Gastroesophageal sphincter (tissue), 4 donors: ENCODE measurements at regions not wholly inside any gene's neighbourhood (a gene's known extent, or its start where the extent isn't known, plus 50 kb on each side); places are given as distances from the start of the nearest gene placed in this dataset.

Source experiments
- ATAC-seq: fragments of 150-250 bp; one replicate; pipeline ENCODE4 v1.9.1; 2016; ENCODE audit warnings: mild to moderate bottlenecking, moderate library complexity
- H3K27ac ChIP-seq, 4 donors: fragments of 200-600 bp; sonication (generic) in 3 of 4; 1 replicate in 3 of 4; 2 replicates in 1 of 4; pipeline ENCODE4 v1.5.1; 2016 to 2019
- H3K27me3 ChIP-seq: fragments of 200-600 bp; sonication (generic); one replicate; pipeline ENCODE4 v1.5.1; 2019
- H3K36me3 ChIP-seq, 2 donors: fragments of 200-600 bp; sonication (generic); one replicate each; pipeline ENCODE4 v1.5.1; 2019; ENCODE audit warnings: control low read depth in 1 of 2
- H3K4me1 ChIP-seq, 3 donors: fragments of 200-600 bp; sonication (generic); 1 replicate in 2 of 3; 2 replicates in 1 of 3; pipeline ENCODE4 v1.5.1; 2016 to 2019; ENCODE audit warnings: control low read depth in 2 of 3
- H3K4me3 ChIP-seq, 2 donors: fragments of 200-600 bp; sonication (generic); one replicate each; pipeline ENCODE4 v1.5.1; 2019; ENCODE audit warnings: mild to moderate bottlenecking in 1 of 2, moderate library complexity in 1 of 2
- H3K9me3 ChIP-seq, 3 donors: fragments of 200-600 bp; sonication (generic); one replicate each; pipeline ENCODE4 v1.5.1; 2017 to 2019; ENCODE audit warnings: control low read depth in 2 of 3
- EP300 ChIP-seq: sonication (generic); formaldehyde crosslinking; IDR thresholded peaks from one replicate; pipeline ENCODE4 v1.6.1; 2017; ENCODE audit warnings: antibody characterized with exemption, mild to moderate bottlenecking
- POLR2A ChIP-seq, 2 donors: fragments of 450-650 bp; IDR thresholded peaks; one replicate each; pipeline ENCODE4 v1.6.1; 2017; ENCODE audit warnings: antibody characterized with exemption in 2 of 2, mild to moderate bottlenecking in 2 of 2, moderate library complexity in 1 of 2
- POLR2AphosphoS5 ChIP-seq: sonication (generic); formaldehyde crosslinking; IDR thresholded peaks from one replicate; pipeline ENCODE4 v1.6.1; 2017; ENCODE audit warnings: antibody characterized with exemption
- WGBS, 2 donors: methylation state at CpG; one replicate each; pipeline ENCODE4 v1.1.5; 2018; ENCODE audit warnings: low coverage in 1 of 2; 5-methylcytosine and 5-hydroxymethylcytosine counted together
- TF ChIP-seq, protein P1 (sequence below), 4 experiments: fragments of 200-600 bp in 2 of 4; fragments of 450-650 bp in 2 of 4; sonication (generic) in 1 of 4; IDR thresholded peaks; one replicate each; pipeline ENCODE4 v1.5.1; 2017 to 2019; ENCODE audit warnings: antibody characterized with exemption in 4 of 4, mild to moderate bottlenecking in 2 of 4, moderate library complexity in 2 of 4

DNA sequence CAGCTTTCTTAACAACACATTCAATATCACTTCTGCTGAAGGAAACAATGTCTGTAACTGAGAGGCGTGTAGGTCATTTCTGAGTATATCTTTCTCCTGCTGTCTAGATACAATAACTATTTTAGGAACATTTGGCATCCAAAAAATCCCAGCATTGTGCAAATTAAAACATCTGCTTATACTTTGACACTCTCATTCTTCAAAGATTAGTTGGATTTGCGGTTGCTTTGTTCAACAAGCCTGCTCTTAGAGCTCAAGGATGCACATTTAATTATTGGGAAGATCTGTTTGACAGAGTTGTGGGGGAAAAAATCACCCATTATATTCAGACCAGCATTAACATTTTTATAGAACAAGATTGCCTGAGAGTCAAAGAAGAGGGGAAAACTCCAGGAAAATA, 449.5 kb upstream of the HNRNPA3 start:
- 52 to 64% methylated on average over 2 of the region's 2 CpGs for WGBS, 2 donors
- no peaks in the 10 kb centered on the region for H3K4me1 ChIP-seq
- H3K36me3 ChIP-seq = no peaks in the 10 kb centered on the region
- TF ChIP-seq POLR2A (IDR thresholded peaks at IDR 0.05) (no peak), POLR2AphosphoS5 (no peak), EP300 (no peak)
- TF ChIP-seq, protein P1, sequence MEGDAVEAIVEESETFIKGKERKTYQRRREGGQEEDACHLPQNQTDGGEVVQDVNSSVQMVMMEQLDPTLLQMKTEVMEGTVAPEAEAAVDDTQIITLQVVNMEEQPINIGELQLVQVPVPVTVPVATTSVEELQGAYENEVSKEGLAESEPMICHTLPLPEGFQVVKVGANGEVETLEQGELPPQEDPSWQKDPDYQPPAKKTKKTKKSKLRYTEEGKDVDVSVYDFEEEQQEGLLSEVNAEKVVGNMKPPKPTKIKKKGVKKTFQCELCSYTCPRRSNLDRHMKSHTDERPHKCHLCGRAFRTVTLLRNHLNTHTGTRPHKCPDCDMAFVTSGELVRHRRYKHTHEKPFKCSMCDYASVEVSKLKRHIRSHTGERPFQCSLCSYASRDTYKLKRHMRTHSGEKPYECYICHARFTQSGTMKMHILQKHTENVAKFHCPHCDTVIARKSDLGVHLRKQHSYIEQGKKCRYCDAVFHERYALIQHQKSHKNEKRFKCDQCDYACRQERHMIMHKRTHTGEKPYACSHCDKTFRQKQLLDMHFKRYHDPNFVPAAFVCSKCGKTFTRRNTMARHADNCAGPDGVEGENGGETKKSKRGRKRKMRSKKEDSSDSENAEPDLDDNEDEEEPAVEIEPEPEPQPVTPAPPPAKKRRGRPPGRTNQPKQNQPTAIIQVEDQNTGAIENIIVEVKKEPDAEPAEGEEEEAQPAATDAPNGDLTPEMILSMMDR (IDR thresholded peaks at IDR 0.05) = no peak
- H3K9me3 ChIP-seq = no peaks in the 10 kb centered on the region
- H3K27ac ChIP-seq = no peak overlapping the region
- peaks cover 3% of the 10 kb centered on the region for H3K27me3 ChIP-seq
- ATAC-seq = no peak
- no peak overlapping the region for H3K4me3 ChIP-seq

DNA sequence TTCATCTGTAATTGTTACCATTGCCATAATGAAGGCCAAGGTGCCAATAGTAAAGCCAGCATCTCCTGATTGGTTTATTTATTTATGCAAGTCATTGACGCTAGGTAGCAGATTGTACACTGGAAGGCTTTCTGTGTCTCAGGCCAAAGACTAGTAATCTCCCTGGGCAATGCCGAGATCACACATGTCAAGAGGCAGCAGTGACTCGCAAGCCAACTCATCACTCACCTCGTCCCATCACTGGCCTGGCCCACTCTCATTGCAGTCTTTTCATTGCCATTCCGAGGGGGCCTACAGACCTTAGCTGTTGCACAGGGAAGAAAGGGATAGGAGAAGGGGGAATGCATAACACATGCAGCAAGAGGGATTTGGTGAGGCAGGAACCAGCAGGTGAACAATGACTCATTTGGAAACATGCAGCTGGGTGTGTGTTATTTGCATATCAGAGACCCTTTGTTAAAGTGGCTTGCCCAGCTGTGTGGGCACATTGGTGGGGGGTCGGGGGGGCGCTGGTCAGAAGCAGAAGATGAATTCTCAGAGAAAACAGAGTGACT, 448.7 kb upstream of the HNRNPA3 start:
- Histone ChIP-seq H3K4me1 (no peaks in the 10 kb centered on the region), H3K36me3 (no peaks in the 10 kb centered on the region), H3K9me3 (no peaks in the 10 kb centered on the region), H3K27ac (no peak overlapping the region), H3K27me3 (peaks cover 3% of the 10 kb centered on the region), H3K4me3 (no peak overlapping the region)
- ATAC-seq = no peak
- TF ChIP-seq POLR2A (IDR thresholded peaks at IDR 0.05) (no peak), EP300 (no peak), POLR2AphosphoS5 (no peak)
- TF ChIP-seq, protein P1 (IDR thresholded peaks at IDR 0.05) = no peak
- 65 to 70% methylated on average over 6 of the region's 7 CpGs for WGBS, 2 donors

DNA sequence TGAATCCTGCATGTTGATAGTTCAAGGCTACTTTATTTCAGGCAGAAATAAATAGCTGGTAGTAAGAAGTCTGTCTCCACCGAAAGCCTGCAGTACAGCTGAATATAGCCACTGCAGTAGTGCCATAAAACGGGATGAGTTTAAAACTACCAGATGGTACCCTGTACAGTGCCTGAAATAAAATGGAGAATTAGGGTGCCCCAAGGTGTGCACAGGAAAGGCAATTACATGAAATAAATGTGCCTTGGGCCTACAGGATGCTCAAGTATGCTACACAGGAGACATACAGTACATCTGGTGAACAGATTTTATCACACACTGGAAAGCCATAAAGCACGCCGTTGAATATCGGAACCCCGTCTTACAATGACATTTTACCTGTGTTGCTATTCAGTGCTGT, 447.7 kb upstream of the HNRNPA3 start:
- H3K9me3 ChIP-seq = no peaks in the 10 kb centered on the region
- peaks cover 3% of the 10 kb centered on the region for H3K27me3 ChIP-seq
- WGBS, 2 donors = 86 to 91% methylated on average over 6 of the region's 6 CpGs
- no peak for ATAC-seq
- no peaks in the 10 kb centered on the region for H3K36me3 ChIP-seq
- H3K27ac ChIP-seq = no peak overlapping the region
- no peaks in the 10 kb centered on the region for H3K4me1 ChIP-seq
- no peak for TF ChIP-seq POLR2A (IDR thresholded peaks at IDR 0.05)
- no peak for TF ChIP-seq POLR2AphosphoS5
- TF ChIP-seq, protein P1 (IDR thresholded peaks at IDR 0.05) = no peak
- no peak overlapping the region for H3K4me3 ChIP-seq

DNA sequence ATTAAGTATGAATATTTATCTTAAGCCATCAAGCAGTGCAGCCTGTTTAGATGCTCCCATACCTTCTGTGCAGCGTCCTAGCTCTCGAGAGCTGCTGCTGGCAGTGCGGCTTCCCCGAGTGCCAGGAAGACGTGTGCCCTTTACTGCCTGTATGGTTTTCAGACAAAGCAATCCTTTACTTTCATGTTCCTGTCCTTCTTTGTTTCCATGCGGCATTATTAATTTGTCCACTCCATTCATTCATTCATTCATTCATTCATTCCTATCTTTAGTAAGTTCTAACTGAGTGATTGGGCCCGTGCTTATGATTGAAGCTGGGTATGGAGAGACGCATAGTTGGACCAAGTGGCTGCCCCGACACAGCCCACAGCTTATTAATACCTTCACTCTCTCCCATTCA, 446.6 kb upstream of the HNRNPA3 start:
- Histone ChIP-seq H3K36me3 (no peaks in the 10 kb centered on the region), H3K27me3 (peaks cover 3% of the 10 kb centered on the region)

DNA sequence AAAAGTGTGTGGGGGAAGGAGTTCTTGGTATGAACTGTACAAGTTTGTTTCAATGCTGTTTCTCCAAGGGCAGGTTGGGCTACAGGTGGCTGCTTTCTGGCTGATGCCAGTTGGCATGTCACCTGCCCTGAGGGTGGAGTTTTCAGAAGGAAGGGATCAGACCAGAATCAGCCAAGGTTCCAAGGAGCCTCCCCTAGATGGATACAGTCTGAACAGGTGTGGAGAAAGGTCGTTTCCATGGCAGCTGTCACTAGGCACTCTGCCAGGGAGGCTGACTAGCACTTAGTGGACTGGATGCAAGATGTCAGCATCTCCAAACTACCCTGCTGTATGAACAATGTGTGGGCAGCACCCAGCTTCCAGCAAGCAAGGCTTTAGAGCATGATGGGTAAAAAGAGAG, 444.4 kb upstream of the HNRNPA3 start:
- Histone ChIP-seq H3K9me3 (peaks cover 0 to under 1% (median 0%) of the 10 kb centered on the region in 3 donors), H3K27ac (no peak overlapping the region), H3K36me3 (no peaks in the 10 kb centered on the region), H3K4me3 (no peak overlapping the region), H3K4me1 (no peaks in the 10 kb centered on the region), H3K27me3 (peaks cover 8% of the 10 kb centered on the region)
- 57% methylated on average over 1 of the region's 1 CpG; no CpG with 5 or more reads in 1 of the 2 donors for WGBS, 2 donors
- no peak for ATAC-seq
- no peak for TF ChIP-seq POLR2AphosphoS5

More for the DNA sequence above, 446.6 kb upstream of the HNRNPA3 start:
- no peak overlapping the region for H3K27ac ChIP-seq
- no peak overlapping the region for H3K4me3 ChIP-seq
- no peaks in the 10 kb centered on the region for H3K4me1 ChIP-seq
- H3K9me3 ChIP-seq = no peaks in the 10 kb centered on the region
- ATAC-seq = no peak
- TF ChIP-seq POLR2A (IDR thresholded peaks at IDR 0.05) (no peak), POLR2AphosphoS5 (no peak), EP300 (no peak)
- TF ChIP-seq, protein P1 (IDR thresholded peaks at IDR 0.05) = no peak
- 96 to 99% methylated on average over 7 to 8 of the region's 9 CpGs for WGBS, 2 donors
